H1 (cell line): ENCODE measurements at regions not wholly inside any gene's neighbourhood (a gene's known extent, or its start where the extent isn't known, plus 50 kb on each side); places are given as distances from the start of the nearest gene placed in this dataset.

Source experiments
- CTCF ChIA-PET: fragments of 300-600 bp; sonication (Branson Sonifier 250); formaldehyde crosslinking; loops from one replicate; lab custom pipeline; 2021; ENCODE audit not compliant: partially characterized antibody; lab: Charles Lee
- POLR2A ChIA-PET: fragments of 300-600 bp; sonication (Branson Sonifier 250); formaldehyde crosslinking; loops from one replicate; lab custom pipeline; 2021; ENCODE audit warnings: inconsistent platforms; ENCODE audit not compliant: partially characterized antibody; lab: Charles Lee
- DNase-seq, 2 experiments: peaks; one replicate each; pipeline versions ENCODE4 v3.0.0 to v3.0.0-alpha.2; 2010 to 2022; ENCODE audit warnings: low spot score in 2 of 2, low read depth in 1 of 2, mixed read lengths in 1 of 2
- FAIRE-seq: peaks from 2 replicates; lab custom pipeline; 2011; peaks lifted over from hg19 to GRCh38; lab: Jason Lieb, UNC
- H2AFZ ChIP-seq: 2 replicates; pipeline ENCODE4 v1.8.1; 2012; ENCODE audit warnings: low read length, inconsistent platforms
- H2AK5ac ChIP-seq: 2 replicates; pipeline ENCODE4 v1.6.1; 2013; ENCODE audit warnings: low read depth, low read length
- H2BK120ac ChIP-seq: replicated peaks from 2 replicates; pipeline ENCODE3; 2013; ENCODE audit warnings: low read depth, low read length, inconsistent platforms
- H2BK12ac ChIP-seq: 2 replicates; pipeline ENCODE4 v1.6.1; 2013; ENCODE audit warnings: low read depth, low read length
- H2BK15ac ChIP-seq: 2 replicates; pipeline ENCODE4 v1.6.1; 2013; ENCODE audit warnings: low read length
- H2BK20ac ChIP-seq: 2 replicates; pipeline ENCODE4 v1.6.1; 2013; ENCODE audit warnings: low read length
- H2BK5ac ChIP-seq: 2 replicates; pipeline ENCODE4 v1.6.1; 2013; ENCODE audit warnings: low read depth, low read length
- H3K14ac ChIP-seq: 2 replicates; pipeline ENCODE4 v1.6.1; 2013; ENCODE audit warnings: inconsistent platforms; ENCODE audit not compliant: insufficient read length
- H3K18ac ChIP-seq: 2 replicates; pipeline ENCODE4 v1.6.1; 2013; ENCODE audit warnings: low read length; ENCODE audit errors: extremely low read depth
- H3K23ac ChIP-seq: 2 replicates; pipeline ENCODE4 v1.6.1; 2013; ENCODE audit warnings: inconsistent platforms; ENCODE audit not compliant: insufficient read length
- H3K23me2 ChIP-seq: 2 replicates; pipeline ENCODE4 v1.6.1; 2013; ENCODE audit warnings: low read depth, low read length
- H3K27ac ChIP-seq: 2 replicates; pipeline ENCODE4 v1.6.1; 2011; ENCODE audit warnings: low read depth, low read length, inconsistent platforms
- H3K27me3 ChIP-seq, 4 experiments: replicated peaks in 1 of 4; 1 replicate in 1 of 4; 2 replicates in 3 of 4; pipeline versions ENCODE4 v1.6.1 to v1.8.1; 2011 to 2013; ENCODE audit warnings: low read length in 3 of 4, mild to moderate bottlenecking in 3 of 4, inconsistent platforms in 2 of 4, mixed read lengths in 2 of 4, moderate library complexity in 1 of 4; ENCODE audit not compliant: control insufficient read depth in 3 of 4, insufficient read depth in 3 of 4; ENCODE audit errors: extremely low read depth in 1 of 4
- H3K36me3 ChIP-seq, 4 experiments: 2 replicates each; pipeline versions ENCODE4 v1.6.1 to v1.8.1; 2011 to 2013; ENCODE audit warnings: mild to moderate bottlenecking in 4 of 4, low read length in 3 of 4, moderate library complexity in 2 of 4, control low read depth in 1 of 4, inconsistent platforms in 1 of 4; ENCODE audit not compliant: insufficient read depth in 4 of 4, control insufficient read depth in 2 of 4
- H3K4ac ChIP-seq: replicated peaks from 2 replicates; pipeline ENCODE3; 2013; ENCODE audit warnings: low read length, low read depth, mixed read lengths, inconsistent platforms; ENCODE audit not compliant: insufficient read length
- H3K4me1 ChIP-seq, 4 experiments: replicated peaks in 1 of 4; 1 replicate in 1 of 4; 2 replicates in 3 of 4; pipeline versions ENCODE4 v1.6.1 to v1.8.1; 2011 to 2013; ENCODE audit warnings: low read length in 3 of 4, inconsistent platforms in 2 of 4, mixed read lengths in 1 of 4; ENCODE audit not compliant: insufficient read depth in 4 of 4, control insufficient read depth in 3 of 4
- H3K4me2 ChIP-seq, 2 experiments: 2 replicates each; pipeline versions ENCODE4 v1.6.1 to v1.8.1; 2011 to 2013; ENCODE audit warnings: low read depth in 2 of 2, low read length in 2 of 2, control low read depth in 1 of 2, inconsistent platforms in 1 of 2, mild to moderate bottlenecking in 1 of 2; ENCODE audit not compliant: insufficient read depth in 1 of 2
- H3K4me3 ChIP-seq, 4 experiments: fragments of 200-600, 300-600 bp in 1 of 4; sonication (generic), shearing (Covaris generic), sonication (Bioruptor Twin) in 1 of 4; 2 replicates each; pipeline versions ENCODE4 v1.5.1 to v1.8.1; 2011 to 2016; ENCODE audit warnings: low read length in 4 of 4, low read depth in 3 of 4, control low read depth in 2 of 4, inconsistent platforms in 2 of 4, mild to moderate bottlenecking in 2 of 4, mixed read lengths in 1 of 4, moderate library complexity in 1 of 4; ENCODE audit not compliant: insufficient read depth in 2 of 4; ENCODE audit errors: extremely low read depth in 1 of 4
- H3K56ac ChIP-seq: replicated peaks from 2 replicates; pipeline ENCODE3; 2013; ENCODE audit warnings: low read depth, mild to moderate bottlenecking, mixed read lengths, low read length, inconsistent platforms; ENCODE audit not compliant: insufficient read length
- H3K79me1 ChIP-seq: 2 replicates; pipeline ENCODE4 v1.6.1; 2013; ENCODE audit warnings: low read depth, low read length, control low read depth
- H3K79me2 ChIP-seq, 2 experiments: 2 replicates each; pipeline versions ENCODE4 v1.6.1 to v1.8.1; 2012 to 2013; ENCODE audit warnings: low read length in 2 of 2, mild to moderate bottlenecking in 2 of 2, inconsistent platforms in 1 of 2; ENCODE audit not compliant: insufficient read depth in 2 of 2, control insufficient read depth in 1 of 2
- H3K9ac ChIP-seq, 4 experiments: replicated peaks in 1 of 4; 1 replicate in 1 of 4; 2 replicates in 3 of 4; pipeline versions ENCODE4 v1.6.1 to v1.8.1; 2011 to 2013; ENCODE audit warnings: low read depth in 3 of 4, low read length in 3 of 4, control low read depth in 2 of 4, mild to moderate bottlenecking in 2 of 4, moderate library complexity in 2 of 4, inconsistent platforms in 1 of 4; ENCODE audit errors: extremely low read depth in 1 of 4
- H3K9me3 ChIP-seq, 2 experiments: 2 replicates each; pipeline versions ENCODE4 v1.6.1 to v1.8.1; 2012 to 2013; ENCODE audit warnings: mild to moderate bottlenecking in 2 of 2, moderate library complexity in 2 of 2, control low read depth in 1 of 2, inconsistent platforms in 1 of 2, low read depth in 1 of 2, low read length in 1 of 2, mixed read lengths in 1 of 2; ENCODE audit not compliant: insufficient read depth in 2 of 2
- H4K20me1 ChIP-seq, 2 experiments: replicated peaks in 1 of 2; 2 replicates each; pipeline versions ENCODE3 to v1.8.1; 2011 to 2013; ENCODE audit warnings: inconsistent platforms in 2 of 2, low read length in 2 of 2, mild to moderate bottlenecking in 1 of 2; ENCODE audit not compliant: insufficient read depth in 2 of 2, control insufficient read depth in 1 of 2
- H4K5ac ChIP-seq: 2 replicates; pipeline ENCODE4 v1.6.1; 2013; ENCODE audit warnings: low read length, low read depth, mixed read lengths, inconsistent platforms; ENCODE audit not compliant: insufficient read length
- H4K8ac ChIP-seq: 2 replicates; pipeline ENCODE4 v1.8.0; 2013; ENCODE audit warnings: mild to moderate bottlenecking, moderate library complexity, low read length, inconsistent platforms; ENCODE audit not compliant: insufficient read depth; ENCODE audit errors: extremely low read depth
- H4K91ac ChIP-seq: replicated peaks from 2 replicates; pipeline ENCODE3; 2013; ENCODE audit warnings: low read length, mixed read lengths, inconsistent platforms; ENCODE audit not compliant: insufficient read length
- POU5F1 ChIP-seq: IDR thresholded peaks from 2 replicates; pipeline ENCODE4 v1.6.1; 2011; ENCODE audit warnings: low read depth, mild to moderate bottlenecking, low read length, moderate library complexity
- SAP30 ChIP-seq: fragments of 300-600 bp; sonication (generic); IDR thresholded peaks from 2 replicates; pipeline ENCODE4 v1.7.1; 2012; ENCODE audit warnings: low read length, moderate library complexity, mild to moderate bottlenecking, inconsistent platforms; ENCODE audit not compliant: insufficient read depth, insufficient replicate concordance
- TAF7 ChIP-seq: optimal IDR thresholded peaks from 2 replicates; pipeline ENCODE3; 2011; ENCODE audit warnings: low read depth, mild to moderate bottlenecking, inconsistent platforms, low read length, moderate library complexity, borderline replicate concordance
- WGBS, 2 experiments: shearing (Covaris generic) in 1 of 2; methylation state at CpG; one replicate each; pipeline versions ENCODE4 v1.1.6 to v1.1.7; 2013 to 2015; ENCODE audit warnings: low lambda C conversion rate in 2 of 2, mixed read lengths in 2 of 2, inconsistent platforms in 1 of 2, low coverage in 1 of 2, missing lambda C conversion rate in 1 of 2; ENCODE audit not compliant: insufficient replicate concordance in 2 of 2, insufficient coverage in 1 of 2, insufficient read length in 1 of 2; ENCODE audit errors: extremely low coverage in 1 of 2, missing lambda C conversion rate in 1 of 2; 5-methylcytosine and 5-hydroxymethylcytosine counted together

DNA sequence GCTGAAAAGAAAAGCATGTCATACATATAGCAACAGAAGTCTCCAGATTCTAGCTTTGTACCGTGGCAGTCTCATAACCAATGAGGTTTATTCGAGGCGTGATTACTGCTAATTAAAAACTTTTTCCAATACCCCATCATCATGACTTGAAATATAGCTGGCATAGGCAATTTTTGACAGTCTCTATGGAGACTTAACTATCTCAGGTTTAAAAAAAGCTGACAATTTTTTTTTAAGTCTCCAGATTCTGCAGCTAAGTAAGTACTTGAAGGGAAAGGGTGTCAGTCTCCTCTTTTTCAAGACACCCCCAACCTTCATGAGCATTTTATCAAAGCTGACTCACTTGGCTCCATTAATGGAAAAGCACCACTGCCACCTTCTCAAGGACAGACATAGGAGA, 126.3 kb upstream of the RXFP1 start:
- ChIA-PET CTCF (interaction anchor here (0.7 to 1.0 kb wide), 4 partner anchors 16 to 246 kb away, joined by 3 to 4 read pairs (median 3); no protein-coding TSS in a partner anchor), POLR2A (no interaction called here)
- Histone ChIP-seq H3K23me2 (no peaks in the 10 kb centered on the region), H4K5ac (no peak overlapping the region), H3K18ac (no peak overlapping the region), H2BK5ac (no peak overlapping the region), H3K14ac (no peak overlapping the region), H3K23ac (no peak overlapping the region), H3K4me2 (no peak overlapping the region), H3K4me1 (no peaks in the 10 kb centered on the region), H3K79me2 (no peaks in the 10 kb centered on the region), H2AK5ac (no peak overlapping the region), H3K56ac (no peak overlapping the region), H3K4ac (no peak overlapping the region), H2BK120ac (no peak overlapping the region), H2BK12ac (no peak overlapping the region), H3K36me3 (no peaks in the 10 kb centered on the region), H4K20me1 (no peaks in the 10 kb centered on the region), H3K9ac (no peak overlapping the region), H3K79me1 (no peaks in the 10 kb centered on the region), H3K4me3 (no peak overlapping the region), H3K27me3 (no peaks in the 10 kb centered on the region), H4K8ac (no peak overlapping the region), H3K27ac (no peak overlapping the region), H4K91ac (no peak overlapping the region), H2BK20ac (no peak overlapping the region), H3K9me3 (no peaks in the 10 kb centered on the region), H2AFZ (no peak overlapping the region), H2BK15ac (no peak overlapping the region)
- DNase-seq: no peak
- TF ChIP-seq TAF7: no peak
- TF ChIP-seq POU5F1: no peak
- no peak for TF ChIP-seq SAP30
- FAIRE-seq: no peak
- 85% methylated on average over 3 of the region's 3 CpGs; no CpG with 5 or more reads in 1 of the 2 experiments for WGBS, 2 experiments
